Body of pancreas (tissue), 4 donors: ENCODE measurements at regions not wholly inside any gene's neighbourhood (a gene's known extent, or its start where the extent isn't known, plus 50 kb on each side); places are given as distances from the start of the nearest gene placed in this dataset.

Experiments
- ATAC-seq: fragments of 150-250 bp; one replicate; pipeline ENCODE4 v1.9.1; 2016
- DNase-seq, 4 donors: peaks; one replicate each; pipeline ENCODE4 v3.0.0-alpha.2; 2019
- H3K27ac ChIP-seq, 4 donors: fragments of 200-600 bp; sonication (generic); 1 replicate in 3 of 4; 2 replicates in 1 of 4; pipeline versions ENCODE4 v1.5.1 to v1.6.1; 2016 to 2019; ENCODE audit warnings: mild to moderate bottlenecking in 1 of 4, mixed read lengths in 1 of 4, moderate library complexity in 1 of 4
- H3K27me3 ChIP-seq, 2 donors: fragments of 200-600 bp; sonication (generic); one replicate each; pipeline ENCODE4 v1.6.0; 2016; ENCODE audit warnings: mild to moderate bottlenecking in 1 of 2
- H3K36me3 ChIP-seq, 2 donors: fragments of 200-600 bp; sonication (generic); replicated peaks in 1 of 2; 2 replicates each; pipeline ENCODE4 v1.5.1; 2016; ENCODE audit warnings: low read depth in 2 of 2; ENCODE audit not compliant: insufficient read depth in 1 of 2
- H3K4me1 ChIP-seq: fragments of 200-600 bp; sonication (generic); one replicate; pipeline ENCODE4 v1.6.0; 2016
- H3K4me3 ChIP-seq, 2 donors: fragments of 200-600 bp; sonication (generic); 1 replicate in 1 of 2; 2 replicates in 1 of 2; pipeline ENCODE4 v1.5.1; 2016 to 2019
- H3K9me3 ChIP-seq, 3 donors: fragments of 200-600 bp; sonication (generic); 1 replicate in 2 of 3; 2 replicates in 1 of 3; pipeline ENCODE4 v1.5.1; 2016
- POLR2A ChIP-seq, 3 donors: fragments of 450-650 bp; IDR thresholded peaks; one replicate each; pipeline ENCODE4 v1.6.1; 2016; ENCODE audit warnings: antibody characterized with exemption in 3 of 3, mild to moderate bottlenecking in 2 of 3
- WGBS, 2 donors: methylation state at CpG; one replicate each; pipeline ENCODE4 v1.1.5; 2017; 5-methylcytosine and 5-hydroxymethylcytosine counted together
- intact Hi-C: fragments of 100-400 bp; cut with DNase I; formaldehyde crosslinking; loops from one replicate; pipeline ENCODE4 v1.15.1; 2023
- TF ChIP-seq, protein P1 (sequence below), 7 experiments: fragments of 450-650 bp in 4 of 7; fragments of 200-600 bp in 3 of 7; sonication (generic) in 3 of 7; IDR thresholded peaks; one replicate each; pipeline ENCODE4 v1.5.1; 2016 to 2019; ENCODE audit warnings: antibody characterized with exemption in 7 of 7

GRCh38 chr9:31958572-31958971 is 425.9 kb upstream of the ACO1 start:
- intact Hi-C loops, result no loop called here
- Histone ChIP-seq H3K4me1 (no peaks in the 10 kb centered on the region), H3K27ac (no peak overlapping the region), H3K4me3 (no peak overlapping the region), H3K9me3 (peaks cover 0 to 13% (median 0%) of the 10 kb centered on the region in 3 donors), H3K27me3 (no peaks in the 10 kb centered on the region), H3K36me3 (no peaks in the 10 kb centered on the region)
- no peak for TF ChIP-seq POLR2A (IDR thresholded peaks at IDR 0.05)
- TF ChIP-seq, protein P1, sequence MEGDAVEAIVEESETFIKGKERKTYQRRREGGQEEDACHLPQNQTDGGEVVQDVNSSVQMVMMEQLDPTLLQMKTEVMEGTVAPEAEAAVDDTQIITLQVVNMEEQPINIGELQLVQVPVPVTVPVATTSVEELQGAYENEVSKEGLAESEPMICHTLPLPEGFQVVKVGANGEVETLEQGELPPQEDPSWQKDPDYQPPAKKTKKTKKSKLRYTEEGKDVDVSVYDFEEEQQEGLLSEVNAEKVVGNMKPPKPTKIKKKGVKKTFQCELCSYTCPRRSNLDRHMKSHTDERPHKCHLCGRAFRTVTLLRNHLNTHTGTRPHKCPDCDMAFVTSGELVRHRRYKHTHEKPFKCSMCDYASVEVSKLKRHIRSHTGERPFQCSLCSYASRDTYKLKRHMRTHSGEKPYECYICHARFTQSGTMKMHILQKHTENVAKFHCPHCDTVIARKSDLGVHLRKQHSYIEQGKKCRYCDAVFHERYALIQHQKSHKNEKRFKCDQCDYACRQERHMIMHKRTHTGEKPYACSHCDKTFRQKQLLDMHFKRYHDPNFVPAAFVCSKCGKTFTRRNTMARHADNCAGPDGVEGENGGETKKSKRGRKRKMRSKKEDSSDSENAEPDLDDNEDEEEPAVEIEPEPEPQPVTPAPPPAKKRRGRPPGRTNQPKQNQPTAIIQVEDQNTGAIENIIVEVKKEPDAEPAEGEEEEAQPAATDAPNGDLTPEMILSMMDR (IDR thresholded peaks at IDR 0.05), result no peak
- no peak for DNase-seq
- 24 to 71% methylated on average over 1 of the region's 1 CpG for WGBS, 2 donors
- no peak for ATAC-seq

DNA sequence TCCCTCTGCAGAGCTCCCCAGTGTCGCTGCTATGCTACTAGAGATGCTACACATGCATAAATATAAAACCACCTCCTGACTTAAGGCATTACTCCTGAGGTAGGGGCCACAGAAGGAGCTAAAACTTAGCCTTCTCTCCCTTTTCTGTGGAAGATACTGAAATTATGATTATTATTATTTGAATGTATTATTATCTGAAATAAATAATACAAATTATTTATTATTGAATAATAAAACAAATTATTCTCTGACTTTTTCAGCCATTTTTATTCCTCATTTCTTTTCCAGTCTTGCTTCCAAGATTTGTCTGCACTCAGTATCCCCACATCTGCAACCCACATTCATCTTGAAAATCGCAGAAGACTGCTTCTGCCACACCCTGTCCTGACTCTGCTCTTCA is 414.9 kb upstream of the ACO1 start:
- Histone ChIP-seq H3K4me3 (no peak overlapping the region), H3K9me3 (no peaks in the 10 kb centered on the region), H3K27ac (no peak overlapping the region), H3K36me3 (no peaks in the 10 kb centered on the region), H3K4me1 (no peaks in the 10 kb centered on the region), H3K27me3 (no peaks in the 10 kb centered on the region)
- TF ChIP-seq POLR2A (IDR thresholded peaks at IDR 0.05), result no peak
- TF ChIP-seq, protein P1 (IDR thresholded peaks at IDR 0.05), result no peak
- no peak for ATAC-seq
- WGBS, 2 donors, result 37 to 38% methylated on average over 2 of the region's 2 CpGs
- no peak for DNase-seq
- intact Hi-C loops, result no loop called here

- WGBS, 2 donors, result 15 to 21% methylated on average over 1 of the region's 1 CpG
- DNase-seq (no peak), ATAC-seq (no peak)
- Histone ChIP-seq H3K27me3 (no peaks in the 10 kb centered on the region), H3K4me3 (no peak overlapping the region), H3K9me3 (peaks cover 0 to 6% (median 0%) of the 10 kb centered on the region in 3 donors), H3K36me3 (no peaks in the 10 kb centered on the region), H3K4me1 (no peaks in the 10 kb centered on the region), H3K27ac (no peak overlapping the region)
- TF ChIP-seq, protein P1 (IDR thresholded peaks at IDR 0.05), result no peak
- no peak for TF ChIP-seq POLR2A (IDR thresholded peaks at IDR 0.05)
- intact Hi-C loops, result no loop called here
These were observed 400.5 kb upstream of the ACO1 start for GRCh38 chr9:31983895-31984294.

DNA sequence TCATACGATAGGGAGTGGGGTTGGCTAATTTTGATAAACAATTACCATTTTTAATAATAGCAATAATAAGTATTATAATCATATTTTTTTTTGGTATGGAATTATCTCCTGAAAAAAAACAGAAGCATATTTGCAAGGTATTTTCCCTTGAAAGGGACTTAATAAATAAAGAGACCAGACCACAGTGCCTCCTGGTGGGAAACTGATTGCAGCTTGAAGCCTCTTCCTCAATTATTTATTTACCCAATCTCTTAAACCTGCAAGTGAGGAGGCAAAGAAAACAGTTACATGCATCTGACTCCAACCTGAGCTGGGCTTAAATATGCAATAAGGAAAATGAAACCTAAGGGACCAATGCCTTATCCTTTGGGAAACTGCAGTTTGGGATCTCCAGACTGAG is 388.1 kb upstream of the ACO1 start:
- no peaks in the 10 kb centered on the region for H3K36me3 ChIP-seq
- no peaks in the 10 kb centered on the region for H3K27me3 ChIP-seq
- DNase-seq (no peak), ATAC-seq (no peak)
- no peak overlapping the region for H3K4me3 ChIP-seq
- H3K27ac ChIP-seq, result no peak overlapping the region
- 54 to 62% methylated on average over 1 of the region's 1 CpG for WGBS, 2 donors
- no peak for TF ChIP-seq POLR2A (IDR thresholded peaks at IDR 0.05)
- TF ChIP-seq, protein P1 (IDR thresholded peaks at IDR 0.05), result no peak
- intact Hi-C loops, result no loop called here
- no peaks in the 10 kb centered on the region for H3K9me3 ChIP-seq
- H3K4me1 ChIP-seq, result no peaks in the 10 kb centered on the region

DNA sequence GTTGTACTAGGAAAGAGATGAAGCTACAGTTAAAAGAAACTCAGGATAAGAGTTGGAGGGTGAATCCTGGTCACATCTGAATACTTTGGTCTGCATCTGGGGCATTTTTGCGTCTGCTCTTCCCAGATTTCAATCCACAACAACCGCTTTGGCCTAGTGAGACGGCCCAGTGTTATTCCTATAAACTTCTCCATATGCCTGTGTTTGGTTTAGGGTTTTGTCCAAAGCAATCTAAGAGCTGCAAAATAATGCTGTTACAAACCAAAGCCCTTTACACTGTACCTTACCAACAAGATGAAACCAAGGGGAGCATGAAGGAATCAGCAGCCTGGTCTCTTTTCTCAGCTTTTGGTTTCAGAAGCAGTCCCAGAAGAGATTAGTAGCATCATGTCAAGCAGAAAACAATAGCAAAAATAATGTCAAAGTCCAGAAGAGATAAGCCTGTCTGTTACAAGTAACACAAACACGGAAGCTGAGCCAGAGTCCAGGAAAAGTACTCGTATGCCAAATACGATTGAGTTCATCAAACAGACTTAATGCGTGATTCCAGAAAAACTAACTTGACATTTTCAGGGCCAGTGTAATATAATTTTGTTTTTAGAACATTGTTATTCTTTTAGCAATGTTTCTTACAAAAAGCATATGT is 379.9 kb upstream of the ACO1 start:
- no peaks in the 10 kb centered on the region for H3K4me1 ChIP-seq
- intact Hi-C loops, result no loop called here
- 36 to 37% methylated on average over 7 of the region's 7 CpGs for WGBS, 2 donors
- ATAC-seq, result no peak
- H3K27ac ChIP-seq, result no peak overlapping the region
- H3K27me3 ChIP-seq, result no peaks in the 10 kb centered on the region
- no peak for DNase-seq
- H3K4me3 ChIP-seq, result no peak overlapping the region
- no peak for TF ChIP-seq POLR2A (IDR thresholded peaks at IDR 0.05)
- TF ChIP-seq, protein P1 (IDR thresholded peaks at IDR 0.05), result no peak
- no peaks in the 10 kb centered on the region for H3K9me3 ChIP-seq
- H3K36me3 ChIP-seq, result no peaks in the 10 kb centered on the region
